Brain microvascular endothelial cell (primary cell): ENCODE measurements at regions not wholly inside any gene's neighbourhood (a gene's known extent, or its start where the extent isn't known, plus 50 kb on each side); places are given as distances from the start of the nearest gene placed in this dataset.
A peak's percentile ranks its signal among the peaks of the same experiment; 100 is the strongest.

Source experiments
- DNase-seq: peaks from one replicate; pipeline ENCODE4 v3.0.0-alpha.2; 2020
- H3K27ac ChIP-seq: fragments of 250-450 bp; sonication (Bioruptor Pico); 2 replicates; pipeline ENCODE4 v1.5.1; 2020; ENCODE audit warnings: mild to moderate bottlenecking, moderate library complexity
- H3K27me3 ChIP-seq: fragments of 250-450 bp; sonication (Bioruptor Pico); replicated peaks from 2 replicates; pipeline ENCODE4 v1.5.1; 2020; ENCODE audit warnings: mild to moderate bottlenecking
- H3K36me3 ChIP-seq: fragments of 250-450 bp; sonication (Bioruptor Pico); replicated peaks from 2 replicates; pipeline ENCODE4 v1.5.1; 2020; ENCODE audit warnings: mild to moderate bottlenecking
- H3K4me3 ChIP-seq: 2 replicates; pipeline ENCODE4 v1.5.1; 2011; ENCODE audit warnings: low read depth, mild to moderate bottlenecking, control low read depth, low read length, moderate library complexity
- CTCF ChIP-seq: IDR thresholded peaks from 2 replicates; pipeline ENCODE4 v1.5.1; 2011; ENCODE audit warnings: low read depth, mild to moderate bottlenecking, moderate library complexity, low read length, control low read depth, inconsistent platforms; ENCODE audit errors: missing control alignments
- in situ Hi-C: cut with HindIII; loops from 2 replicates; pipeline ENCODE4 v1.10.0; 2017; ENCODE audit warnings: low sequenced_read_pairs, low pct_ligation_motif_present

GRCh38 chr11:121743285-121743684 lies 290.5 kb upstream of the SORL1-AS1 start:
- H3K4me3 ChIP-seq = no peak overlapping the region
- H3K27me3 ChIP-seq = no peaks in the 10 kb centered on the region
- no peak overlapping the region for H3K27ac ChIP-seq
- no peak for TF ChIP-seq CTCF
- H3K36me3 ChIP-seq = no peaks in the 10 kb centered on the region
- in situ Hi-C loops = no loop called here
- DNase-seq = no peak

GRCh38 chr11:121741761-121742361 lies 289.1 kb upstream of the SORL1-AS1 start:
- Histone ChIP-seq H3K36me3 (no peaks in the 10 kb centered on the region), H3K4me3 (no peak overlapping the region), H3K27ac (no peak overlapping the region), H3K27me3 (no peaks in the 10 kb centered on the region)
- TF ChIP-seq CTCF = no peak
- DNase-seq = peak; percentile 3
- in situ Hi-C loops = no loop called here

- in situ Hi-C loops = no loop called here
- no peak for TF ChIP-seq CTCF
- Histone ChIP-seq H3K36me3 (no peaks in the 10 kb centered on the region), H3K4me3 (no peak overlapping the region), H3K27ac (no peak overlapping the region), H3K27me3 (no peaks in the 10 kb centered on the region)
- no peak for DNase-seq
Observed at GRCh38 chr11:121741351-121741760, 288.6 kb upstream of the SORL1-AS1 start.

- TF ChIP-seq CTCF = no peak
- Histone ChIP-seq H3K36me3 (no peaks in the 10 kb centered on the region), H3K27ac (no peak overlapping the region), H3K4me3 (no peak overlapping the region), H3K27me3 (no peaks in the 10 kb centered on the region)
- DNase-seq = no peak
- in situ Hi-C loops = no loop called here
Observed at GRCh38 chr11:121740902-121741301, 288.1 kb upstream of the SORL1-AS1 start.

- no peaks in the 10 kb centered on the region for H3K27me3 ChIP-seq
- no peaks in the 10 kb centered on the region for H3K36me3 ChIP-seq
- TF ChIP-seq CTCF = no peak
- DNase-seq = no peak
- in situ Hi-C loops = no loop called here
- H3K4me3 ChIP-seq = no peak overlapping the region
- H3K27ac ChIP-seq = no peak overlapping the region
Observed at GRCh38 chr11:121733858-121734257, 281.1 kb upstream of the SORL1-AS1 start.

GRCh38 chr11:121727942-121728341 lies 275.2 kb upstream of the SORL1-AS1 start:
- in situ Hi-C loops = no loop called here
- H3K36me3 ChIP-seq = no peaks in the 10 kb centered on the region
- no peak overlapping the region for H3K4me3 ChIP-seq
- H3K27ac ChIP-seq = no peak overlapping the region
- no peak for DNase-seq
- H3K27me3 ChIP-seq = no peaks in the 10 kb centered on the region
- no peak for TF ChIP-seq CTCF
